HepG2 (cell line): ENCODE measurements at regions not wholly inside any gene's neighbourhood (a gene's known extent, or its start where the extent isn't known, plus 50 kb on each side); places are given as distances from the start of the nearest gene placed in this dataset.

Source experiments
- ATAC-seq: fragments of 200-7000 bp; cut with Tn5 transposase; 3 replicates; pipeline ENCODE4 v1.9.1; 2020; ENCODE audit warnings: mild to moderate bottlenecking, moderate library complexity
- BruUV-seq: library from RNA; stranded (reverse); fragments of 400-500 nt; replicated peaks from 2 replicates; lab custom pipeline; 2021; lab: Mats Ljungman, UMichigan
- CTCF ChIA-PET: fragments of 300-600 bp; formaldehyde crosslinking; extraction: SDS; loops from one replicate; lab custom pipeline; 2021; ENCODE audit warnings: low total read pairs, inconsistent platforms, low intra/inter-chr PET ratio; lab: Yijun Ruan, JAX
- POLR2A ChIA-PET: fragments of 350-600 bp; sonication (Branson Sonifier 250); formaldehyde crosslinking; loops from one replicate; lab custom pipeline; 2020; ENCODE audit warnings: antibody characterized with exemption, inconsistent platforms; lab: Yijun Ruan, JAX
- DNase-seq: peaks from one replicate; pipeline ENCODE4 v3.0.0-alpha.2; 2015; ENCODE audit warnings: low spot score
- FAIRE-seq: peaks from 3 replicates; lab custom pipeline; 2011; peaks lifted over from hg19 to GRCh38; lab: Jason Lieb, UNC
- H2AFZ ChIP-seq: one replicate; pipeline ENCODE4 v1.6.1; 2011; ENCODE audit warnings: low read length, inconsistent platforms
- H3K27ac ChIP-seq: fragments of 300-600 bp; 3 replicates; pipeline ENCODE4 v1.8.0; 2011; ENCODE audit warnings: mixed run types, mild to moderate bottlenecking, mixed read lengths, low read length, inconsistent platforms; ENCODE audit not compliant: insufficient read depth; ENCODE audit errors: extremely low read length
- H3K27me3 ChIP-seq, 2 experiments: fragments of 200-600 bp in 1 of 2; 2 replicates in 1 of 2; 3 replicates in 1 of 2; pipeline versions ENCODE4 v1.6.0 to v1.8.0; 2011; ENCODE audit warnings: low read length in 2 of 2, mild to moderate bottlenecking in 2 of 2, moderate library complexity in 2 of 2, inconsistent platforms in 1 of 2; ENCODE audit not compliant: insufficient read depth in 2 of 2, control insufficient read depth in 1 of 2
- H3K36me3 ChIP-seq, 2 experiments: fragments of 200-600 bp in 1 of 2; replicated peaks in 1 of 2; 2 replicates in 1 of 2; 3 replicates in 1 of 2; pipeline versions ENCODE4 v1.5.1 to v1.8.0; 2011; ENCODE audit warnings: low read length in 2 of 2, inconsistent platforms in 1 of 2; ENCODE audit not compliant: insufficient read depth in 2 of 2, control insufficient read depth in 1 of 2
- H3K4me1 ChIP-seq: 2 replicates; pipeline ENCODE4 v1.5.1; 2012; ENCODE audit warnings: low read length, inconsistent platforms; ENCODE audit not compliant: insufficient read depth
- H3K4me2 ChIP-seq: 2 replicates; pipeline ENCODE4 v1.6.0; 2011; ENCODE audit warnings: low read depth, low read length, inconsistent platforms
- H3K4me3 ChIP-seq, 3 experiments: fragments of 200-600 bp in 1 of 3; sonication (generic), shearing (Covaris generic) in 1 of 3; replicated peaks in 1 of 3; 2 replicates each; pipeline ENCODE4 v1.5.1; 2011 to 2016; ENCODE audit warnings: low read length in 3 of 3, inconsistent platforms in 2 of 3, low read depth in 2 of 3, mild to moderate bottlenecking in 2 of 3, control low read depth in 1 of 3, mixed read lengths in 1 of 3; ENCODE audit not compliant: insufficient read depth in 1 of 3
- H3K79me2 ChIP-seq: one replicate; pipeline ENCODE4 v1.6.1; 2011; ENCODE audit warnings: low read length, inconsistent platforms; ENCODE audit not compliant: insufficient read depth
- H3K9ac ChIP-seq: 2 replicates; pipeline ENCODE4 v1.6.0; 2011; ENCODE audit warnings: mild to moderate bottlenecking, low read depth, low read length, inconsistent platforms; ENCODE audit not compliant: insufficient read depth
- H3K9me3 ChIP-seq: 2 replicates; pipeline ENCODE4 v1.5.1; 2012; ENCODE audit warnings: mild to moderate bottlenecking, low read length
- H4K20me1 ChIP-seq: 2 replicates; pipeline ENCODE4 v1.6.0; 2011; ENCODE audit warnings: inconsistent platforms, mild to moderate bottlenecking, low read length, moderate library complexity; ENCODE audit not compliant: insufficient read depth
- ATF7-NPFF ChIP-seq: sonication (generic); formaldehyde crosslinking; IDR thresholded peaks from 2 replicates; pipeline ENCODE4 v1.8.1; 2023; ENCODE audit warnings: mild to moderate bottlenecking, low read depth, missing genetic modification reagents, moderate library complexity
- HOXA7 ChIP-seq: sonication (generic); formaldehyde crosslinking; IDR thresholded peaks from 2 replicates; pipeline ENCODE4 v1.8.1; 2022; ENCODE audit warnings: mild to moderate bottlenecking, missing genetic modification reagents, moderate library complexity
- JUND ChIP-seq: sonication (generic); formaldehyde crosslinking; IDR thresholded peaks from 2 replicates; pipeline ENCODE4 v1.8.0; 2022; ENCODE audit warnings: mild to moderate bottlenecking, missing genetic modification reagents
- PRDM15 ChIP-seq: sonication (generic); formaldehyde crosslinking; IDR thresholded peaks from 2 replicates; pipeline ENCODE4 v1.4.0; 2020; ENCODE audit warnings: missing genetic modification reagents
- SMARCC2 ChIP-seq: fragments of 450-650 bp; IDR thresholded peaks from 2 replicates; pipeline ENCODE4 v1.6.1; 2017; ENCODE audit warnings: antibody characterized with exemption, mild to moderate bottlenecking
- SOX6 ChIP-seq, 2 experiments: fragments of 450-650 bp in 1 of 2; sonication (generic) in 1 of 2; formaldehyde crosslinking in 1 of 2; IDR thresholded peaks; 2 replicates each; pipeline versions ENCODE4 v1.4.0 to v1.6.1; 2017 to 2020; ENCODE audit warnings: antibody characterized with exemption in 1 of 2, mild to moderate bottlenecking in 1 of 2, missing genetic modification reagents in 1 of 2
- SUZ12 ChIP-seq: fragments of 150-350 bp; IDR thresholded peaks from 2 replicates; pipeline ENCODE4 v1.6.1; 2014; ENCODE audit warnings: low read depth, low read length
- ZBTB4 ChIP-seq: sonication (generic); formaldehyde crosslinking; IDR thresholded peaks from 2 replicates; pipeline ENCODE4 v1.4.0; 2020; ENCODE audit warnings: missing genetic modification reagents, mild to moderate bottlenecking, borderline replicate concordance
- ZNF230 ChIP-seq: sonication (generic); formaldehyde crosslinking; IDR thresholded peaks from 2 replicates; pipeline ENCODE4 v1.4.0; 2020; ENCODE audit warnings: mild to moderate bottlenecking, missing genetic modification reagents
- ZNF367 ChIP-seq: sonication (generic); formaldehyde crosslinking; IDR thresholded peaks from 2 replicates; pipeline ENCODE4 v1.4.0; 2020; ENCODE audit warnings: missing genetic modification reagents, borderline replicate concordance
- ZNF546 ChIP-seq: sonication (generic); formaldehyde crosslinking; conservative IDR thresholded peaks from 2 replicates; pipeline ENCODE4 v1.8.1; 2023; ENCODE audit warnings: mild to moderate bottlenecking, missing genetic modification reagents
- WGBS: methylation state at CpG from one replicate; pipeline ENCODE4 v1.1.6; 2017; ENCODE audit warnings: low lambda C conversion rate; 5-methylcytosine and 5-hydroxymethylcytosine counted together
- in situ Hi-C: cut with HindIII; loops from 2 replicates; pipeline ENCODE4 v1.10.0; 2017; ENCODE audit warnings: low pct_unique_long_range_greater_than_20kb; ENCODE audit not compliant: extremely low pct_ligation_motif_present
- intact Hi-C: fragments of 100-400 bp; cut with micrococcal nuclease; formaldehyde crosslinking; loops from one replicate; pipeline ENCODE4 v1.10.0; 2022; ENCODE audit not compliant: unreplicated experiment
- TF ChIP-seq, protein P1 (sequence below): sonication (generic); formaldehyde crosslinking; conservative IDR thresholded peaks from 2 replicates; pipeline ENCODE4 v1.8.0; 2022; ENCODE audit warnings: low read depth, missing genetic modification reagents
- TF ChIP-seq, protein P2 (sequence below): sonication (generic); formaldehyde crosslinking; IDR thresholded peaks from 2 replicates; pipeline ENCODE4 v1.4.0; 2020; ENCODE audit warnings: missing genetic modification reagents

GRCh38 chr2:200186002-200186401 lies 120.5 kb upstream of the SPATS2L start (continued):
- TF ChIP-seq, protein P1, sequence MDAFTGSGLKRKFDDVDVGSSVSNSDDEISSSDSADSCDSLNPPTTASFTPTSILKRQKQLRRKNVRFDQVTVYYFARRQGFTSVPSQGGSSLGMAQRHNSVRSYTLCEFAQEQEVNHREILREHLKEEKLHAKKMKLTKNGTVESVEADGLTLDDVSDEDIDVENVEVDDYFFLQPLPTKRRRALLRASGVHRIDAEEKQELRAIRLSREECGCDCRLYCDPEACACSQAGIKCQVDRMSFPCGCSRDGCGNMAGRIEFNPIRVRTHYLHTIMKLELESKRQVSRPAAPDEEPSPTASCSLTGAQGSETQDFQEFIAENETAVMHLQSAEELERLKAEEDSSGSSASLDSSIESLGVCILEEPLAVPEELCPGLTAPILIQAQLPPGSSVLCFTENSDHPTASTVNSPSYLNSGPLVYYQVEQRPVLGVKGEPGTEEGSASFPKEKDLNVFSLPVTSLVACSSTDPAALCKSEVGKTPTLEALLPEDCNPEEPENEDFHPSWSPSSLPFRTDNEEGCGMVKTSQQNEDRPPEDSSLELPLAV: no peak
- no peak for TF ChIP-seq ZNF367 (CRISPR knock-in tag)
- no peak for TF ChIP-seq PRDM15
- no peak for TF ChIP-seq SMARCC2
- no peak for TF ChIP-seq HOXA7 (CRISPR knock-in tag)
- no peak for TF ChIP-seq ATF7-NPFF (CRISPR knock-in tag)
- no peak for TF ChIP-seq SOX6 (IDR thresholded peaks at IDR 0.05)
- TF ChIP-seq SOX6 (CRISPR knock-in tag; IDR thresholded peaks at IDR 0.05): no peak

DNA sequence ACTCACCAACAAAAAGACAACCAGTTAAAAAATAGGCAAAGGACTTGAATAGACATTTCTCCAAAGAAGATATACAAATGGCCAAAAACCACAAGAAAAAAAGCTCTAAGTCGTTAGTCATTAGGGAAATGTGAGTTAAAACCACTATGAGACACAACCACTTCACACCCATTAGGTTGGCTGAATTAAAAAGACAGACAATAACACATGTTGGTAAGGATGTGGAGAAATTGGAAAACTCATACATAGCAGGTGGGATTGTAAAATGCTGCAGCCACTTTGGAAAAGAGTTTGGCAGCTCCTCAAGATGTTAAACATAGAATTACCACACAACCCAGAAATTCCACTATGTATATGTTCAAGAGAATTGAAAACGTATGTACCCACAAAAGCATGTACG lies 117.6 kb upstream of the SPATS2L start:
- POLR2A ChIA-PET: no interaction called here
- in situ Hi-C loops: no loop called here
- peaks cover 18% of the 10 kb centered on the region for H3K4me1 ChIP-seq
- FAIRE-seq (no peak), ATAC-seq (no peak), DNase-seq (no peak)
- no peaks in the 10 kb centered on the region for H3K36me3 ChIP-seq
- H2AFZ ChIP-seq: no peak overlapping the region
- intact Hi-C loops: no loop called here
- no peaks in the 10 kb centered on the region for H3K9me3 ChIP-seq
- CTCF ChIA-PET: no interaction called here
- BruUV-seq: no TSS peak
- peaks cover 0 to 6% of the 10 kb centered on the region in 2 experiments; a peak in 2 of 5 replicates for H3K27me3 ChIP-seq
- no peak overlapping the region for H3K9ac ChIP-seq
- H4K20me1 ChIP-seq: no peaks in the 10 kb centered on the region
- H3K4me3 ChIP-seq: no peak overlapping the region
- 57% methylated on average over 3 of the region's 3 CpGs for WGBS
- no peak overlapping the region for H3K27ac ChIP-seq
- no peak overlapping the region for H3K4me2 ChIP-seq
- H3K79me2 ChIP-seq: no peaks in the 10 kb centered on the region
- TF ChIP-seq ZNF230 (CRISPR knock-in tag) (no peak), SUZ12 (no peak), ZBTB4 (CRISPR knock-in tag) (no peak), ZNF546 (CRISPR knock-in tag) (no peak), JUND (CRISPR knock-in tag) (no peak)
- TF ChIP-seq, protein P2, sequence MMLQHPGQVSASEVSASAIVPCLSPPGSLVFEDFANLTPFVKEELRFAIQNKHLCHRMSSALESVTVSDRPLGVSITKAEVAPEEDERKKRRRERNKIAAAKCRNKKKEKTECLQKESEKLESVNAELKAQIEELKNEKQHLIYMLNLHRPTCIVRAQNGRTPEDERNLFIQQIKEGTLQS: no peak
